OCI-LY1 (cell line): ENCODE measurements at regions not wholly inside any gene's neighbourhood (a gene's known extent, or its start where the extent isn't known, plus 50 kb on each side); places are given as distances from the start of the nearest gene placed in this dataset.

Experiments
- EZH2 ChIP-seq: fragments of 200-600 bp; sonication (generic), shearing (Covaris generic); IDR thresholded peaks from 2 replicates; pipeline ENCODE4 v1.8.0; 2017; ENCODE audit warnings: borderline replicate concordance, mixed run types, mild to moderate bottlenecking, antibody characterized with exemption, low read length, moderate library complexity, mixed read lengths
- TF ChIP-seq, protein P1 (sequence below): fragments of 200-600 bp; sonication (generic), shearing (Covaris generic); IDR thresholded peaks from 2 replicates; pipeline ENCODE4 v1.5.1; 2017; ENCODE audit warnings: mild to moderate bottlenecking, antibody characterized with exemption, low read length, moderate library complexity, mixed read lengths

DNA sequence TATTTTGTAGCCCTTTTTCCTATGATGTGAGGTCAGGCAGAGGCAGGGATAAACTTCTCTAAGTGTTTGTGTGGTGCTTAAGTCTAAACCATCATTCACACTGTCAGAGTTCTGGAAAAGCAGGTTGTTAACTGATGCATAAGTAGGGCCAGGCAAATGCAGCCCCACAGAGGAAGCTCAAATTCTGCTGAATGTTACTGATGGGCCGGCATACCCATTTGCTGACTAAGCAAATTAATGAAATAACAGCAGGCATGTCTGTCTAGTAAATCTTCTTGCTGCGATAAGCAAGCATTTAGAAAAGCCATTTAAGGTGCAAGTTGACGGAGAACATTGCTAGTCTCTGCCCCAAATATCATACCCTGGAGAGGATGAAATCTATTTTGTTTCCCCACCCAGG lies 523.2 kb upstream of the CCDC196 start:
- TF ChIP-seq, protein P1, sequence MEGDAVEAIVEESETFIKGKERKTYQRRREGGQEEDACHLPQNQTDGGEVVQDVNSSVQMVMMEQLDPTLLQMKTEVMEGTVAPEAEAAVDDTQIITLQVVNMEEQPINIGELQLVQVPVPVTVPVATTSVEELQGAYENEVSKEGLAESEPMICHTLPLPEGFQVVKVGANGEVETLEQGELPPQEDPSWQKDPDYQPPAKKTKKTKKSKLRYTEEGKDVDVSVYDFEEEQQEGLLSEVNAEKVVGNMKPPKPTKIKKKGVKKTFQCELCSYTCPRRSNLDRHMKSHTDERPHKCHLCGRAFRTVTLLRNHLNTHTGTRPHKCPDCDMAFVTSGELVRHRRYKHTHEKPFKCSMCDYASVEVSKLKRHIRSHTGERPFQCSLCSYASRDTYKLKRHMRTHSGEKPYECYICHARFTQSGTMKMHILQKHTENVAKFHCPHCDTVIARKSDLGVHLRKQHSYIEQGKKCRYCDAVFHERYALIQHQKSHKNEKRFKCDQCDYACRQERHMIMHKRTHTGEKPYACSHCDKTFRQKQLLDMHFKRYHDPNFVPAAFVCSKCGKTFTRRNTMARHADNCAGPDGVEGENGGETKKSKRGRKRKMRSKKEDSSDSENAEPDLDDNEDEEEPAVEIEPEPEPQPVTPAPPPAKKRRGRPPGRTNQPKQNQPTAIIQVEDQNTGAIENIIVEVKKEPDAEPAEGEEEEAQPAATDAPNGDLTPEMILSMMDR, result no peak
- no peak for TF ChIP-seq EZH2
